ENCODE measurements at regions not wholly inside any gene's neighbourhood (a gene's known extent, or its start where the extent isn't known, plus 50 kb on each side); places are given as distances from the start of the nearest gene placed in this dataset.

DNA sequence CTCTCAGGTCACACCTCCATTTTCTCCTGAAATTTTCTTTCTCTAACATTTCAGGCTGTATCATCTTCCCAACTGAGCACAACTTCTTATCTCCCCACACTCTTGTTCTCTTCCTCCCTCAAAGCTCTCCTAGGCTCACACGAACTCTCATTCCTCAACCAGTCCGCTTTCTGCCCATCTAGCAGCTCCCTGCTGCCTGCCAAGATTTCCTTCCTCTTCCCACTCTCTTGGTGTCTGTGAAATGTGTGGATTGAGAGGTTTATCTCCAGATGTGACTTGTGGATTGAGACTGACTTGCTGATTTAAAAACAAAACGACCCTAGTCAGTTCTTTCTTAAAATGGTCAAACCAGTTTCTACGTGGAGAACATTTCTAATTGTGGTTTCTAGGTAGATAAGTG lies 106.3 kb downstream of the MTNR1B start:
- TF ChIP-seq ZNF134 (CRISPR knock-in tag; conservative IDR thresholded peaks at IDR 0.05) = no peak
- TF ChIP-seq CC2D1A (IDR thresholded peaks at IDR 0.05) = no peak
- TF ChIP-seq, protein P1, sequence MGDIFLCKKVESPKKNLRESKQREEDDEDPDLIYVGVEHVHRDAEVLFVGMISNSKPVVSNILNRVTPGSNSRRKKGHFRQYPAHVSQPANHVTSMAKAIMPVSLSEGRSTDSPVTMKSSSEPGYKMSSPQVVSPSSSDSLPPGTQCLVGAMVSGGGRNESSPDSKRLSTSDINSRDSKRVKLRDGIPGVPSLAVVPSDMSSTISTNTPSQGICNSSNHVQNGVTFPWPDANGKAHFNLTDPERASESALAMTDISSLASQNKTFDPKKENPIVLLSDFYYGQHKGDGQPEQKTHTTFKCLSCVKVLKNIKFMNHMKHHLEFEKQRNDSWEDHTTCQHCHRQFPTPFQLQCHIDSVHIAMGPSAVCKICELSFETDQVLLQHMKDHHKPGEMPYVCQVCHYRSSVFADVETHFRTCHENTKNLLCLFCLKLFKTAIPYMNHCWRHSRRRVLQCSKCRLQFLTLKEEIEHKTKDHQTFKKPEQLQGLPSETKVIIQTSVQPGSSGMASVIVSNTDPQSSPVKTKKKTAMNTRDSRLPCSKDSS (IDR thresholded peaks at IDR 0.05; ENCODE audit: low read depth, partially characterized antibody) = no peak
- TF ChIP-seq ARNT (IDR thresholded peaks at IDR 0.05) = no peak
- TF ChIP-seq, protein P2, sequence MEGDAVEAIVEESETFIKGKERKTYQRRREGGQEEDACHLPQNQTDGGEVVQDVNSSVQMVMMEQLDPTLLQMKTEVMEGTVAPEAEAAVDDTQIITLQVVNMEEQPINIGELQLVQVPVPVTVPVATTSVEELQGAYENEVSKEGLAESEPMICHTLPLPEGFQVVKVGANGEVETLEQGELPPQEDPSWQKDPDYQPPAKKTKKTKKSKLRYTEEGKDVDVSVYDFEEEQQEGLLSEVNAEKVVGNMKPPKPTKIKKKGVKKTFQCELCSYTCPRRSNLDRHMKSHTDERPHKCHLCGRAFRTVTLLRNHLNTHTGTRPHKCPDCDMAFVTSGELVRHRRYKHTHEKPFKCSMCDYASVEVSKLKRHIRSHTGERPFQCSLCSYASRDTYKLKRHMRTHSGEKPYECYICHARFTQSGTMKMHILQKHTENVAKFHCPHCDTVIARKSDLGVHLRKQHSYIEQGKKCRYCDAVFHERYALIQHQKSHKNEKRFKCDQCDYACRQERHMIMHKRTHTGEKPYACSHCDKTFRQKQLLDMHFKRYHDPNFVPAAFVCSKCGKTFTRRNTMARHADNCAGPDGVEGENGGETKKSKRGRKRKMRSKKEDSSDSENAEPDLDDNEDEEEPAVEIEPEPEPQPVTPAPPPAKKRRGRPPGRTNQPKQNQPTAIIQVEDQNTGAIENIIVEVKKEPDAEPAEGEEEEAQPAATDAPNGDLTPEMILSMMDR (IDR thresholded peaks at IDR 0.05 in 2 of 3, conservative IDR thresholded peaks at IDR 0.05 in 1 of 3; ENCODE audit: insufficient read depth in 2 of 3, low read depth in 1 of 3, low read length in 3 of 3) = no peak
- TF ChIP-seq MAFK (IDR thresholded peaks at IDR 0.05; ENCODE audit: low read length) = no peak
- no peak for TF ChIP-seq CREB1 (IDR thresholded peaks at IDR 0.05)
- TF ChIP-seq CREB1 (CRISPR knock-in tag; IDR thresholded peaks at IDR 0.05) = no peak
- no peak for TF ChIP-seq NR2C1 (IDR thresholded peaks at IDR 0.05)
- TF ChIP-seq NR2C1 (tag; IDR thresholded peaks at IDR 0.05) = no peak
- no peak for TF ChIP-seq TEAD4 (IDR thresholded peaks at IDR 0.05; ENCODE audit: low read length)
- TF ChIP-seq TEAD4 (CRISPR knock-in tag; IDR thresholded peaks at IDR 0.05; ENCODE audit: borderline replicate concordance) = no peak
- no peak for TF ChIP-seq CEBPB (tag; IDR thresholded peaks at IDR 0.05)
